AG09319 (cell line): ENCODE measurements at regions not wholly inside any gene's neighbourhood (a gene's known extent, or its start where the extent isn't known, plus 50 kb on each side); places are given as distances from the start of the nearest gene placed in this dataset.

Source experiments
- DNase-seq: peaks from one replicate; pipeline ENCODE4 v3.0.0-alpha.2; 2010; ENCODE audit warnings: low read depth; ENCODE audit errors: extremely low read depth
- TF ChIP-seq, protein P1 (sequence below): IDR thresholded peaks from 2 replicates; pipeline ENCODE4 v1.5.1; 2011; ENCODE audit warnings: low read depth, mild to moderate bottlenecking, inconsistent platforms, low read length, moderate library complexity

DNA sequence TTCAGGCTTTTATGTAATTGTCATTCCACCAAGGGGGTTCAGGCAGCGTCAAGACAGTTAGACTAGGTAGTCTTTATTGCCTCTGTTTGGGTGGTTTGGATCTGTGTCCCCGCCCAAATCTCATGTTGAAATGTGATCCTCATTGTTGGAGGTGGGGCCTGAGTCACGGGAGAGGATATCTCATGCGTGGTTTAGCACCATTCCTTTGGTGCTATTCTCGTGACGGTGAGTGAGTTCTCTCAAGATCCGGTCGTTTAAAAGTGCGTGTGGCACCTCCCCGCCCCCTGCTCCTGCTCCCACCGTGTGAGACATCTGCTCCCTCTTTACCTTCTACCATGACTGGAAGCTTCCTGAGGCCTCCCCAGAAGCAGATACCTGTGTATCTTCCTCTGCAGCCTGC is 51.3 kb upstream of the FOXC1 start:
- TF ChIP-seq, protein P1, sequence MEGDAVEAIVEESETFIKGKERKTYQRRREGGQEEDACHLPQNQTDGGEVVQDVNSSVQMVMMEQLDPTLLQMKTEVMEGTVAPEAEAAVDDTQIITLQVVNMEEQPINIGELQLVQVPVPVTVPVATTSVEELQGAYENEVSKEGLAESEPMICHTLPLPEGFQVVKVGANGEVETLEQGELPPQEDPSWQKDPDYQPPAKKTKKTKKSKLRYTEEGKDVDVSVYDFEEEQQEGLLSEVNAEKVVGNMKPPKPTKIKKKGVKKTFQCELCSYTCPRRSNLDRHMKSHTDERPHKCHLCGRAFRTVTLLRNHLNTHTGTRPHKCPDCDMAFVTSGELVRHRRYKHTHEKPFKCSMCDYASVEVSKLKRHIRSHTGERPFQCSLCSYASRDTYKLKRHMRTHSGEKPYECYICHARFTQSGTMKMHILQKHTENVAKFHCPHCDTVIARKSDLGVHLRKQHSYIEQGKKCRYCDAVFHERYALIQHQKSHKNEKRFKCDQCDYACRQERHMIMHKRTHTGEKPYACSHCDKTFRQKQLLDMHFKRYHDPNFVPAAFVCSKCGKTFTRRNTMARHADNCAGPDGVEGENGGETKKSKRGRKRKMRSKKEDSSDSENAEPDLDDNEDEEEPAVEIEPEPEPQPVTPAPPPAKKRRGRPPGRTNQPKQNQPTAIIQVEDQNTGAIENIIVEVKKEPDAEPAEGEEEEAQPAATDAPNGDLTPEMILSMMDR, result no peak
- DNase-seq, result no peak
